ENCODE measurements at regions not wholly inside any gene's neighbourhood (a gene's known extent, or its start where the extent isn't known, plus 50 kb on each side); places are given as distances from the start of the nearest gene placed in this dataset.

- TF ChIP-seq CTCF (IDR thresholded peaks at IDR 0.05 in 4 of 5, conservative IDR thresholded peaks at IDR 0.05 in 1 of 5) (no peak), POLR2A (IDR thresholded peaks at IDR 0.05) (no peak)
These were observed 76.8 kb upstream of the MSTN start for GRCh38 chr2:190139371-190139770.

Data from gastrocnemius medialis (tissue), 4 donors.